Body of pancreas (tissue), 4 donors: ENCODE measurements at regions not wholly inside any gene's neighbourhood (a gene's known extent, or its start where the extent isn't known, plus 50 kb on each side); places are given as distances from the start of the nearest gene placed in this dataset.

Source experiments
- ATAC-seq: fragments of 150-250 bp; one replicate; pipeline ENCODE4 v1.9.1; 2016
- DNase-seq, 4 donors: peaks; one replicate each; pipeline ENCODE4 v3.0.0-alpha.2; 2019
- H3K27ac ChIP-seq, 4 donors: fragments of 200-600 bp; sonication (generic); 1 replicate in 3 of 4; 2 replicates in 1 of 4; pipeline versions ENCODE4 v1.5.1 to v1.6.1; 2016 to 2019; ENCODE audit warnings: mild to moderate bottlenecking in 1 of 4, mixed read lengths in 1 of 4, moderate library complexity in 1 of 4
- H3K27me3 ChIP-seq, 2 donors: fragments of 200-600 bp; sonication (generic); one replicate each; pipeline ENCODE4 v1.6.0; 2016; ENCODE audit warnings: mild to moderate bottlenecking in 1 of 2
- H3K36me3 ChIP-seq, 2 donors: fragments of 200-600 bp; sonication (generic); replicated peaks in 1 of 2; 2 replicates each; pipeline ENCODE4 v1.5.1; 2016; ENCODE audit warnings: low read depth in 2 of 2; ENCODE audit not compliant: insufficient read depth in 1 of 2
- H3K4me1 ChIP-seq: fragments of 200-600 bp; sonication (generic); one replicate; pipeline ENCODE4 v1.6.0; 2016
- H3K4me3 ChIP-seq, 2 donors: fragments of 200-600 bp; sonication (generic); 1 replicate in 1 of 2; 2 replicates in 1 of 2; pipeline ENCODE4 v1.5.1; 2016 to 2019
- H3K9me3 ChIP-seq, 3 donors: fragments of 200-600 bp; sonication (generic); 1 replicate in 2 of 3; 2 replicates in 1 of 3; pipeline ENCODE4 v1.5.1; 2016
- POLR2A ChIP-seq, 3 donors: fragments of 450-650 bp; IDR thresholded peaks; one replicate each; pipeline ENCODE4 v1.6.1; 2016; ENCODE audit warnings: antibody characterized with exemption in 3 of 3, mild to moderate bottlenecking in 2 of 3
- WGBS, 2 donors: methylation state at CpG; one replicate each; pipeline ENCODE4 v1.1.5; 2017; 5-methylcytosine and 5-hydroxymethylcytosine counted together
- intact Hi-C: fragments of 100-400 bp; cut with DNase I; formaldehyde crosslinking; loops from one replicate; pipeline ENCODE4 v1.15.1; 2023
- TF ChIP-seq, protein P1 (sequence below), 7 experiments: fragments of 450-650 bp in 4 of 7; fragments of 200-600 bp in 3 of 7; sonication (generic) in 3 of 7; IDR thresholded peaks; one replicate each; pipeline ENCODE4 v1.5.1; 2016 to 2019; ENCODE audit warnings: antibody characterized with exemption in 7 of 7

DNA sequence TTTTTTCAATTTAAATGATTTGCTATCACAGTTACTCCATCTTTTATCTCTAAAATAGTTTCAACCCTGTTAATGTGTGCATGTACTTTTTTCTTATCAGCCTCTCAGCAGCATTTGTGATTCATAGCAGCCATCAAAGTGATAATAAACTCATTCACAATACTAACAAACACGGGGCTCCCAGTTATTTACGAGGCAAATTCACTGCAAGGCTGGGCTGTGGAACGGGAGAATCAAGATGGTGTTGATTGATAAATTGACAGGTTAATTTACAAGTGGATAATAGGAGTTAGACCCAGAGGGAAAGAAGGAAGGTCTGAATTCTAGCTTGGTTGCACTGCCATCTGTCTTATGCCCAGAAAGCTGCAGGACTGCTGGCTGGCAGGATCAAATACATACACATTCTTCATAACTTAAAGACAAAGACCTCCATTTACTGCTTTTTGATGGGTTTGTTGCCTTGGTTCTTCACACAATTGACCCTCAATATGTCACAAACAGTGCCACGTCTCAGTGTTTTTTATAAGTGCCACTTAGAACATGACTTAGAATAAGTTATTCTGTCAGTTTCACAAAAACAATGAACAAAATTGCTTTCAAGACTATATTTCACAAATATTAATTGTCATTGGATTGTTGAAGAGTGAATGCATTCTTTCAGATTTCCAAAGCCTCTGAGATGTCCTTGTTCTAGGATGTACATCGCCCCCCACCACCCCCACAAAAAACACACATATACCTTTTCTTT, 562.8 kb downstream of the NR2F2 start:
- WGBS, 2 donors: 12 to 15% methylated on average over 5 of the region's 5 CpGs
- Histone ChIP-seq H3K9me3 (no peaks in the 10 kb centered on the region), H3K4me3 (no peak overlapping the region), H3K4me1 (no peaks in the 10 kb centered on the region), H3K36me3 (no peaks in the 10 kb centered on the region), H3K27ac (no peak overlapping the region), H3K27me3 (no peaks in the 10 kb centered on the region)
- intact Hi-C loops: no loop called here
- TF ChIP-seq, protein P1, sequence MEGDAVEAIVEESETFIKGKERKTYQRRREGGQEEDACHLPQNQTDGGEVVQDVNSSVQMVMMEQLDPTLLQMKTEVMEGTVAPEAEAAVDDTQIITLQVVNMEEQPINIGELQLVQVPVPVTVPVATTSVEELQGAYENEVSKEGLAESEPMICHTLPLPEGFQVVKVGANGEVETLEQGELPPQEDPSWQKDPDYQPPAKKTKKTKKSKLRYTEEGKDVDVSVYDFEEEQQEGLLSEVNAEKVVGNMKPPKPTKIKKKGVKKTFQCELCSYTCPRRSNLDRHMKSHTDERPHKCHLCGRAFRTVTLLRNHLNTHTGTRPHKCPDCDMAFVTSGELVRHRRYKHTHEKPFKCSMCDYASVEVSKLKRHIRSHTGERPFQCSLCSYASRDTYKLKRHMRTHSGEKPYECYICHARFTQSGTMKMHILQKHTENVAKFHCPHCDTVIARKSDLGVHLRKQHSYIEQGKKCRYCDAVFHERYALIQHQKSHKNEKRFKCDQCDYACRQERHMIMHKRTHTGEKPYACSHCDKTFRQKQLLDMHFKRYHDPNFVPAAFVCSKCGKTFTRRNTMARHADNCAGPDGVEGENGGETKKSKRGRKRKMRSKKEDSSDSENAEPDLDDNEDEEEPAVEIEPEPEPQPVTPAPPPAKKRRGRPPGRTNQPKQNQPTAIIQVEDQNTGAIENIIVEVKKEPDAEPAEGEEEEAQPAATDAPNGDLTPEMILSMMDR (IDR thresholded peaks at IDR 0.05): peak; percentile 12 to 44 (median 38)
- no peak for TF ChIP-seq POLR2A (IDR thresholded peaks at IDR 0.05)
- DNase-seq (peak in 2 of 4 donors; percentile 11 to 18), ATAC-seq (no peak)

DNA sequence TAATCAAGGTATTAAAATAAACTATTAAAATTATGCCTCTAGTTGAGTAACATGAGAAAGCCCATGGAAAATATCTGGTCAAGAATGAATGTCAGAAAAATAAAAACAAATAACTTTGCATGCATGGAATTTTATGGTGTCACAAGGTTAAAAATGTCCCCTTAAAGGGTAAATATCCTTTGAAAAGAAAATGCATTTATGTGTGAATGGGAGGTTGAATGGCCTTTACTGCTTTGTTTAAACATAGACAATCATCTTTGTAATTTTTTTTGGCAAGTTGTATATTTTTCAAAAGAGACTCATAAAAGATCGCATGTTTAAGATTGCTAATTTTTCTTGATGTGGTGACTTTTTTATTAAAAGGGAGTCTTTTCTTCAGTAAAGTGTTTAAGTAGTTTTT, 564.2 kb downstream of the NR2F2 start:
- Histone ChIP-seq H3K9me3 (no peaks in the 10 kb centered on the region), H3K4me1 (no peaks in the 10 kb centered on the region), H3K27ac (no peak overlapping the region), H3K4me3 (no peak overlapping the region), H3K27me3 (no peaks in the 10 kb centered on the region), H3K36me3 (no peaks in the 10 kb centered on the region)
- DNase-seq: no peak
- TF ChIP-seq, protein P1 (IDR thresholded peaks at IDR 0.05): no peak
- no peak for TF ChIP-seq POLR2A (IDR thresholded peaks at IDR 0.05)
- WGBS, 2 donors: 63 to 82% methylated on average over 1 of the region's 1 CpG
- ATAC-seq: no peak
- intact Hi-C loops: no loop called here

DNA sequence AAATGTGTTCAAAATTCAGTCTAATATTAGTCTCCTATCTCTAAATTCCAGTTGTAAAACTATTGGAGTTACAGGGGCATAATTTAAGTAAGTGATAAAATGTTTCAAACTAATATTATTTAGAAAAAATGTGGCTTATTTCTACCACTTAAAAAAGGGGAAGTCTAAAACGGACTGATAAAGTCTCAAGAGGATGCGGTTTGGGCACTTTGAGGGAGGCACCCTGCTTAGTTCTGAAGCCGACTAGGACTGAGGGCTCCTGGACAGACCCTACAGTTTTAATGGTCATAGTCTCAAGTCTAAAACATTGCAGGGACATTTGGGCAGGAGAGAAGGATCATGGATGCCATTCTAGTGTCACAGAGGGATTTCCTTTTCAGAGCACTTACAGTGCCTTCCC, 566.3 kb downstream of the NR2F2 start:
- intact Hi-C loops: no loop called here
- H3K36me3 ChIP-seq: no peaks in the 10 kb centered on the region
- no peaks in the 10 kb centered on the region for H3K4me1 ChIP-seq
- 44 to 60% methylated on average over 3 of the region's 3 CpGs for WGBS, 2 donors
- no peaks in the 10 kb centered on the region for H3K27me3 ChIP-seq
- H3K27ac ChIP-seq: no peak overlapping the region
- H3K9me3 ChIP-seq: no peaks in the 10 kb centered on the region
- DNase-seq (no peak), ATAC-seq (no peak)
- no peak overlapping the region for H3K4me3 ChIP-seq
- no peak for TF ChIP-seq POLR2A (IDR thresholded peaks at IDR 0.05)
- TF ChIP-seq, protein P1 (IDR thresholded peaks at IDR 0.05): no peak

DNA sequence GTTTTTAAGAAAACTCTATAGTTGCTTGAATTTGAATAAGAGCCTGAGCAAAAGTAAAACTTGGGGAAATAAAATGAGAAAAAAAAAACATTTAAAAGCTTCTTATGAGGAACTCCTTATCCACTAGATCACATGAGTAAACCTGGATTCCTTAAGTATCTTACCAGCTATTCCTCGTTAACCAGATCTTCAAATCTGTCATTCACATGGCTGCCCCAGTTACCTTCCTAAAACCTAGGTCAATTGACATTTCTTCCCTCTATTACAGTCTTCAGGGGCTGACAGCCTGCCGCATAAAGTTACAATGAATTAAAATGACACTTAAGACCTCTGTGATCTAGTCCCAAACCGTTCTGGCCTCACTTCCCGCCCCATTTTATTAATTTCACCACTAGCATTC, 583.6 kb downstream of the NR2F2 start:
- TF ChIP-seq POLR2A (IDR thresholded peaks at IDR 0.05): no peak
- TF ChIP-seq, protein P1 (IDR thresholded peaks at IDR 0.05): no peak
- H3K4me1 ChIP-seq: no peaks in the 10 kb centered on the region
- 66 to 69% methylated on average over 4 of the region's 4 CpGs for WGBS, 2 donors
- no peak overlapping the region for H3K27ac ChIP-seq
- intact Hi-C loops: no loop called here
- no peaks in the 10 kb centered on the region for H3K9me3 ChIP-seq
- no peaks in the 10 kb centered on the region for H3K27me3 ChIP-seq
- H3K4me3 ChIP-seq: no peak overlapping the region
- H3K36me3 ChIP-seq: no peaks in the 10 kb centered on the region
- DNase-seq (no peak), ATAC-seq (no peak)

DNA sequence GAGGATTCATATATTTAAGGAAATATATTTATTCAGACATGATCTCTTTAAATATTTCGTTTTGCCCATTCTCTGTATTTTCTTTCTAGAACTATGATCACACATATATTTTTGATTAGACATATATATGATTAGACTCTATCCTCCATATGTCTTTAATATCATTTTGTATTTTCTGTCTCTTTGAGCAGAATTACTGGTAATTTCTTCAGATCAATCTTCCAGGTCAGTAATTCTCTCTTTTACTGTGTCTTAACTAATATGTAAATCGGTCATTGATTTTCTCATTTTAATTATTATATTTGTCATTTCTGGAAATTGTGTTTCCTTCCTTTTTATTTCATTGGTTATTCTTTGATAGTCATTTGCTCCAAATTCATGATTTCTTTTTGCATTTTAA, 586.2 kb downstream of the NR2F2 start:
- TF ChIP-seq POLR2A (IDR thresholded peaks at IDR 0.05): no peak
- TF ChIP-seq, protein P1 (IDR thresholded peaks at IDR 0.05): no peak
- H3K4me1 ChIP-seq: no peaks in the 10 kb centered on the region
- no peak overlapping the region for H3K27ac ChIP-seq
- intact Hi-C loops: no loop called here
- H3K36me3 ChIP-seq: no peaks in the 10 kb centered on the region
- no peak for ATAC-seq
- DNase-seq: no peak
- H3K27me3 ChIP-seq: no peaks in the 10 kb centered on the region
- no peak overlapping the region for H3K4me3 ChIP-seq
- H3K9me3 ChIP-seq: no peaks in the 10 kb centered on the region
- 54 to 62% methylated on average over 2 of the region's 2 CpGs for WGBS, 2 donors
